A549 (cell line): ENCODE measurements at regions not wholly inside any gene's neighbourhood (a gene's known extent, or its start where the extent isn't known, plus 50 kb on each side); places are given as distances from the start of the nearest gene placed in this dataset.

Source experiments
- BHLHE40 ChIP-seq: IDR thresholded peaks from 2 replicates; pipeline ENCODE4 v1.6.1; 2012; ENCODE audit warnings: low read depth, low read length, inconsistent platforms
- CBX2 ChIP-seq: fragments of 200-600 bp; sonication (generic); IDR thresholded peaks from 2 replicates; pipeline ENCODE4 v1.6.1; 2016; ENCODE audit warnings: low read depth, mild to moderate bottlenecking, borderline replicate concordance
- CEBPB ChIP-seq, 2 experiments: fragments of >200 bp in 1 of 2; sonication (Bioruptor Twin) in 1 of 2; formaldehyde crosslinking in 1 of 2; IDR thresholded peaks; 2 replicates each; pipeline ENCODE4 v1.6.1; 2012 to 2016
- EP300 ChIP-seq, 2 experiments: fragments of >200 bp; sonication (Bioruptor Twin); formaldehyde crosslinking; IDR thresholded peaks; 2 replicates in 1 of 2; 3 replicates in 1 of 2; pipeline ENCODE4 v1.6.1; 2016 to 2017
- KDM5A ChIP-seq: fragments of 200-600 bp; sonication (generic); IDR thresholded peaks from 2 replicates; pipeline ENCODE4 v1.6.1; 2016; ENCODE audit warnings: antibody characterized with exemption, mild to moderate bottlenecking
- MAZ ChIP-seq: fragments of 150-350 bp; IDR thresholded peaks from 2 replicates; pipeline ENCODE4 v1.6.1; 2014; ENCODE audit warnings: antibody characterized with exemption, low read depth, low read length, borderline replicate concordance
- NR3C1 ChIP-seq: fragments of >200 bp; sonication (Bioruptor Twin); formaldehyde crosslinking; IDR thresholded peaks from 3 replicates; pipeline ENCODE4 v1.6.1; 2017
- POLR2A ChIP-seq: IDR thresholded peaks from 2 replicates; pipeline ENCODE4 v1.6.1; 2012; ENCODE audit warnings: mild to moderate bottlenecking, low read length
- RAD21 ChIP-seq, 2 experiments: fragments of >200 bp in 1 of 2; sonication (Bioruptor Twin) in 1 of 2; formaldehyde crosslinking in 1 of 2; IDR thresholded peaks in 1 of 2; conservative IDR thresholded peaks in 1 of 2; 2 replicates in 1 of 2; 3 replicates in 1 of 2; pipeline ENCODE4 v1.6.1; 2012 to 2018; ENCODE audit warnings: inconsistent platforms in 1 of 2
- TF ChIP-seq, protein P1 (sequence below): fragments of >200 bp; sonication (Bioruptor Twin); formaldehyde crosslinking; IDR thresholded peaks from 3 replicates; pipeline ENCODE4 v1.5.1; 2016
- TF ChIP-seq, protein P2 (sequence below): IDR thresholded peaks from 2 replicates; pipeline ENCODE4 v1.6.1; 2012

GRCh38 chr11:70953720-70954119 lies 298.7 kb downstream of the SHANK2 start:
- TF ChIP-seq, protein P1, sequence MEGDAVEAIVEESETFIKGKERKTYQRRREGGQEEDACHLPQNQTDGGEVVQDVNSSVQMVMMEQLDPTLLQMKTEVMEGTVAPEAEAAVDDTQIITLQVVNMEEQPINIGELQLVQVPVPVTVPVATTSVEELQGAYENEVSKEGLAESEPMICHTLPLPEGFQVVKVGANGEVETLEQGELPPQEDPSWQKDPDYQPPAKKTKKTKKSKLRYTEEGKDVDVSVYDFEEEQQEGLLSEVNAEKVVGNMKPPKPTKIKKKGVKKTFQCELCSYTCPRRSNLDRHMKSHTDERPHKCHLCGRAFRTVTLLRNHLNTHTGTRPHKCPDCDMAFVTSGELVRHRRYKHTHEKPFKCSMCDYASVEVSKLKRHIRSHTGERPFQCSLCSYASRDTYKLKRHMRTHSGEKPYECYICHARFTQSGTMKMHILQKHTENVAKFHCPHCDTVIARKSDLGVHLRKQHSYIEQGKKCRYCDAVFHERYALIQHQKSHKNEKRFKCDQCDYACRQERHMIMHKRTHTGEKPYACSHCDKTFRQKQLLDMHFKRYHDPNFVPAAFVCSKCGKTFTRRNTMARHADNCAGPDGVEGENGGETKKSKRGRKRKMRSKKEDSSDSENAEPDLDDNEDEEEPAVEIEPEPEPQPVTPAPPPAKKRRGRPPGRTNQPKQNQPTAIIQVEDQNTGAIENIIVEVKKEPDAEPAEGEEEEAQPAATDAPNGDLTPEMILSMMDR: no peak
- TF ChIP-seq CEBPB (IDR thresholded peaks at IDR 0.05) (no peak), EP300 (IDR thresholded peaks at IDR 0.05) (no peak), NR3C1 (no peak), BHLHE40 (no peak), RAD21 (conservative IDR thresholded peaks at IDR 0.05 in 1 of 2, IDR thresholded peaks at IDR 0.05 in 1 of 2) (no peak), POLR2A (no peak), MAZ (no peak), KDM5A (no peak), CBX2 (no peak)
- TF ChIP-seq, protein P2, sequence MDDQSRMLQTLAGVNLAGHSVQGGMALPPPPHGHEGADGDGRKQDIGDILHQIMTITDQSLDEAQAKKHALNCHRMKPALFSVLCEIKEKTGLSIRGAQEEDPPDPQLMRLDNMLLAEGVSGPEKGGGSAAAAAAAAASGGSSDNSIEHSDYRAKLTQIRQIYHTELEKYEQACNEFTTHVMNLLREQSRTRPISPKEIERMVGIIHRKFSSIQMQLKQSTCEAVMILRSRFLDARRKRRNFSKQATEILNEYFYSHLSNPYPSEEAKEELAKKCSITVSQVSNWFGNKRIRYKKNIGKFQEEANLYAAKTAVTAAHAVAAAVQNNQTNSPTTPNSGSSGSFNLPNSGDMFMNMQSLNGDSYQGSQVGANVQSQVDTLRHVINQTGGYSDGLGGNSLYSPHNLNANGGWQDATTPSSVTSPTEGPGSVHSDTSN: no peak
